Right lobe of liver (tissue), 6 donors: ENCODE measurements at regions not wholly inside any gene's neighbourhood (a gene's known extent, or its start where the extent isn't known, plus 50 kb on each side); places are given as distances from the start of the nearest gene placed in this dataset.

Source experiments
- ATAC-seq, 4 donors: fragments of 200-7000 bp; cut with Tn5 transposase; one replicate each; pipeline ENCODE4 v1.9.1; 2020; ENCODE audit warnings: mild to moderate bottlenecking in 4 of 4, moderate library complexity in 4 of 4
- DNase-seq, 3 donors: peaks; one replicate each; pipeline ENCODE4 v3.0.0-alpha.2; 2020
- H3K27ac ChIP-seq, 3 donors: fragments of 200-600 bp; one replicate each; pipeline ENCODE4 v1.8.0; 2022
- H3K27me3 ChIP-seq, 2 donors: fragments of 200-600 bp; one replicate each; pipeline ENCODE4 v1.8.0; 2022
- H3K36me3 ChIP-seq, 4 donors: fragments of 200-600 bp; sonication (generic) in 1 of 4; one replicate each; pipeline versions ENCODE4 v1.5.1 to v1.8.0; 2017 to 2022; ENCODE audit warnings: control low read depth in 1 of 4
- H3K4me1 ChIP-seq, 4 donors: fragments of 200-600 bp; sonication (generic) in 1 of 4; one replicate each; pipeline versions ENCODE4 v1.5.1 to v1.8.0; 2017 to 2022; ENCODE audit warnings: control low read depth in 1 of 4
- H3K4me3 ChIP-seq, 3 donors: fragments of 200-600 bp; one replicate each; pipeline ENCODE4 v1.8.0; 2022
- H3K9me3 ChIP-seq, 4 donors: fragments of 200-600 bp; sonication (generic) in 1 of 4; one replicate each; pipeline versions ENCODE4 v1.5.1 to v1.8.0; 2017 to 2022; ENCODE audit warnings: control low read depth in 1 of 4
- POLR2A ChIP-seq: fragments of 450-650 bp; IDR thresholded peaks from one replicate; pipeline ENCODE4 v1.6.1; 2017; ENCODE audit warnings: antibody characterized with exemption, mild to moderate bottlenecking
- WGBS: methylation state at CpG from one replicate; pipeline ENCODE4 v1.1.6; 2018; ENCODE audit warnings: low coverage, low lambda C conversion rate; ENCODE audit not compliant: insufficient coverage; ENCODE audit errors: missing lambda C conversion rate; 5-methylcytosine and 5-hydroxymethylcytosine counted together
- intact Hi-C, 2 donors: fragments of 100-400 bp; cut with DNase I; formaldehyde crosslinking; loops; one replicate each; pipeline versions ENCODE4 v1.11.2 to v1.14.1; 2022
- TF ChIP-seq, protein P1 (sequence below), 4 donors: fragments of 200-600 bp in 3 of 4; fragments of 450-650 bp in 1 of 4; IDR thresholded peaks; one replicate each; pipeline versions ENCODE4 v1.5.1 to v1.8.0; 2016 to 2022; ENCODE audit warnings: antibody characterized with exemption in 4 of 4, mild to moderate bottlenecking in 2 of 4
- donor health status: DM: no; HTN: yes; CAD: no.
- donor health status: DM: no; HTN: no; CAD: no.
- donor health status: DM: no; HTN: no; CAD: no.
- donor health status: DM: no; HTN: yes; CAD: no.
- donor health status: DM: no; HTN: yes; CAD: no.

DNA sequence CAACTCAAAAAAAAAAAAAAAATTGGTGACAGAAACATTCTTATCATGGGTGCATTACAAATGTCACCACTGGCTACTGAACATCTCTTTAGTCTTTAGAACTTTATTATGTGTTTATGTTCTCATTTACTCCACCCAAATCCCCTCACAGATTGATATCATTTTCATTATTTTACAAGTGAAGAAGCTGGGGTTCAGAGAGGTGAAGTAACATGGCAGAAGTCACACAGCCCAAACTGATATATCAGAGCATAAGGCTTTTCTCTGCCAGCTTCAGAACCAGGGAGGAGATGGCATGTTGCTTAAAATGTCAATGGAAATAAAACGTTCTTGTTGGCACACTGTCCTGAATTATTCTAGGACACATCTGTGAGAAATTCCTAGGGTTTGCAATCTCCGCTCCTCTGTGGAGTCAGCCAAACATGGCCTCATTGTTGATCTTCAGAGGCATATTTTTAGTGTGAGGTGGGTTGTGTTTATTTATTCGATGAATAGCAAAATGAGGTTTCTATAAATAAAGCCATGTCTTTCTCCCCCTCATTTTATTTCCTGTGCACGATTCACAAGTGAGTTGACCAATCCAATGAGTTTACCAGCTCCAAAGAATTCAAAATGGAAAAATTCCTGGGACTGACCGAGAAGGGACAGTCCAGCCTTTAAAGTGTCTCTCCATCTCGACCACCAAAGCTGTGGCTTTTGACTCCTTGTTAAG lies 72.9 kb upstream of the ANO1 start:
- Histone ChIP-seq H3K4me1 (no peaks in the 10 kb centered on the region), H3K4me3 (no peak overlapping the region), H3K36me3 (peaks cover 0 to 12% (median 0%) of the 10 kb centered on the region in 4 donors), H3K9me3 (no peaks in the 10 kb centered on the region), H3K27ac (no peak overlapping the region), H3K27me3 (no peaks in the 10 kb centered on the region)
- no peak for ATAC-seq
- intact Hi-C loops = no loop called here
- TF ChIP-seq POLR2A = no peak
- TF ChIP-seq, protein P1, sequence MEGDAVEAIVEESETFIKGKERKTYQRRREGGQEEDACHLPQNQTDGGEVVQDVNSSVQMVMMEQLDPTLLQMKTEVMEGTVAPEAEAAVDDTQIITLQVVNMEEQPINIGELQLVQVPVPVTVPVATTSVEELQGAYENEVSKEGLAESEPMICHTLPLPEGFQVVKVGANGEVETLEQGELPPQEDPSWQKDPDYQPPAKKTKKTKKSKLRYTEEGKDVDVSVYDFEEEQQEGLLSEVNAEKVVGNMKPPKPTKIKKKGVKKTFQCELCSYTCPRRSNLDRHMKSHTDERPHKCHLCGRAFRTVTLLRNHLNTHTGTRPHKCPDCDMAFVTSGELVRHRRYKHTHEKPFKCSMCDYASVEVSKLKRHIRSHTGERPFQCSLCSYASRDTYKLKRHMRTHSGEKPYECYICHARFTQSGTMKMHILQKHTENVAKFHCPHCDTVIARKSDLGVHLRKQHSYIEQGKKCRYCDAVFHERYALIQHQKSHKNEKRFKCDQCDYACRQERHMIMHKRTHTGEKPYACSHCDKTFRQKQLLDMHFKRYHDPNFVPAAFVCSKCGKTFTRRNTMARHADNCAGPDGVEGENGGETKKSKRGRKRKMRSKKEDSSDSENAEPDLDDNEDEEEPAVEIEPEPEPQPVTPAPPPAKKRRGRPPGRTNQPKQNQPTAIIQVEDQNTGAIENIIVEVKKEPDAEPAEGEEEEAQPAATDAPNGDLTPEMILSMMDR (IDR thresholded peaks at IDR 0.05) = no peak
- DNase-seq = no peak
- 31% methylated on average over 5 of the region's 6 CpGs for WGBS

DNA sequence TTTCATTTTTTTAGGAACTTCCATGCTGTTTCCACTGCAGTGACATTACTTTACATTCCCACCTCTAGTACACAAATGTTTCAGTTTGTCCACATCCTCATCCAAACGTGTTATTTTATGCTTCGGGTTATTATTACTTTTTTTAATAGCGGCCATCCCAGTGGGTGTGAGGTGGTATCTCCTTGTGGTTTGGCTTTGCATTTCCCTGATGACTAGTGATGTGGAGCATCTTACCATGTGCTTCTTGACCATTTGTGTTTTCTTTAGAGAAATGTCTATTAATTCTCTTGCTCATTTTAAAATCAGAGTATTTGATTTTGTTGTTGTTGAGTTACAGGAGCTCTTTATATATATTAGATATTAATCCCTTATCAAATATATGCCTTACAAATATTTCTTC lies 70.3 kb upstream of the ANO1 start:
- Histone ChIP-seq H3K27me3 (no peaks in the 10 kb centered on the region), H3K9me3 (no peaks in the 10 kb centered on the region), H3K36me3 (no peaks in the 10 kb centered on the region), H3K27ac (no peak overlapping the region), H3K4me3 (no peak overlapping the region), H3K4me1 (no peaks in the 10 kb centered on the region)
- intact Hi-C loops = no loop called here
- WGBS = 100% methylated on average over 3 of the region's 3 CpGs
- ATAC-seq = no peak
- TF ChIP-seq, protein P1 (IDR thresholded peaks at IDR 0.05) = no peak
- no peak for TF ChIP-seq POLR2A
- no peak for DNase-seq

DNA sequence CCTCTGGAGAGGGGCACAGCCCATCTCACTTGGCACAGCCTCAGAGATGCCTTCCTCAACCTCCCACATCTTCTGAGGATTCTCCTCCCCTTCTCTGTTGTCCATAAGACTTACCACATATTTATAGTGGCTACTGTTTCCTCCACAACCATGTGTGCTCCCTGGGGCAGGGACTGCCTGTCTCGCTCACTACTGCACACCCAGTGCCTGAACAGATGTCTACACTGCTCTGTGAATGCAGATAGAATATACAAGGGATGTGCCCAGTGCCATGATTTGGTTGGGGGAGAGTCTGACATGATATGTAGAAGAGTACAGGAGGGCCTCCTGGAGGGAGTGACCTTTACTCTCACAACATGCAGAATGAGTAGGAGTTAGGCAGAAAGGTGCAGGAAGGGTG lies 67.3 kb upstream of the ANO1 start:
- no peak overlapping the region for H3K27ac ChIP-seq
- peak in 1 of 3 donors; percentile 32 for DNase-seq
- intact Hi-C loops = no loop called here
- no peaks in the 10 kb centered on the region for H3K36me3 ChIP-seq
- H3K9me3 ChIP-seq = no peaks in the 10 kb centered on the region
- H3K4me1 ChIP-seq = no peaks in the 10 kb centered on the region
- H3K4me3 ChIP-seq = no peak overlapping the region
- H3K27me3 ChIP-seq = no peaks in the 10 kb centered on the region
- TF ChIP-seq, protein P1 (IDR thresholded peaks at IDR 0.05) = no peak
- no peak for TF ChIP-seq POLR2A
- ATAC-seq = no peak
- 89% methylated on average over 1 of the region's 1 CpG for WGBS

DNA sequence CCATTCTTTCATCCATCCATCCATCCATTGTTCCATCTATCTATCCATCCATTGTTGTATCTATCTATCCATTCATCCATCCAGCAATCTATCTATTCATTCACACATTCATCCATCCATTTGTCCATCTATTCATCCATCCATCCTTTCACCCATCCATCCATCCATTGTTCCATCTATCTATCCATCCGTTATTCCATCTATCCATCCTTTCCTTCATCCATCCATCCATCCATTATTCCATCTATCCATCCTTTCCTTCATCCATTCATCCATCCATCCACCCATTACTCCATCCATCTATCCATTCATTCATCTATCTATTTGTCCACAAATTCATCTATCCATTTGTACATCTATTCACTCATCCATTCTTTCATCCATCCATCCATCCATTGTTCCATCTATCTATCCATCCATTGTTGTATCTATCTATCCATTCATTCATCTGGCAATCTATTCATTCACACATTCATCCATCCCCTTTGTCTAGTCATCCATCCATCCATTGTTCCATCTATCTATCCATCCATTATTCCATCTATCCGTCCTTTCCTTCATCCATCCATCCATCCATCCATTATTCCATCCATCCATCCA lies 65.9 kb upstream of the ANO1 start:
- no peak for DNase-seq
- no peaks in the 10 kb centered on the region for H3K4me1 ChIP-seq
- WGBS = 84% methylated on average over 2 of the region's 2 CpGs
- H3K27ac ChIP-seq = no peak overlapping the region
- no peaks in the 10 kb centered on the region for H3K36me3 ChIP-seq
- H3K4me3 ChIP-seq = no peak overlapping the region
- no peaks in the 10 kb centered on the region for H3K27me3 ChIP-seq
- H3K9me3 ChIP-seq = no peaks in the 10 kb centered on the region
- ATAC-seq = no peak
- intact Hi-C loops = no loop called here
- TF ChIP-seq, protein P1 (IDR thresholded peaks at IDR 0.05) = no peak
